KMS-11 (cell line): ENCODE measurements at regions not wholly inside any gene's neighbourhood (a gene's known extent, or its start where the extent isn't known, plus 50 kb on each side); places are given as distances from the start of the nearest gene placed in this dataset.

Experiments
- H2AFZ ChIP-seq: fragments of 200-600 bp; sonication (generic); 2 replicates; pipeline ENCODE4 v1.6.1; 2016; ENCODE audit warnings: antibody characterized with exemption, mixed run types, low read depth
- H3K27ac ChIP-seq: fragments of 200-600 bp; sonication (generic); 2 replicates; pipeline ENCODE4 v1.6.1; 2016; ENCODE audit warnings: mild to moderate bottlenecking, mixed run types
- H3K27me3 ChIP-seq: fragments of 200-600 bp; sonication (generic); 2 replicates; pipeline ENCODE4 v1.6.1; 2017; ENCODE audit warnings: mild to moderate bottlenecking, low read depth, mixed run types, moderate library complexity; ENCODE audit not compliant: insufficient read depth
- H3K36me3 ChIP-seq: fragments of 200-600 bp; sonication (generic); 2 replicates; pipeline ENCODE4 v1.6.1; 2017; ENCODE audit warnings: mild to moderate bottlenecking, mixed run types; ENCODE audit not compliant: insufficient read depth
- H3K4me1 ChIP-seq: fragments of 200-600 bp; sonication (generic); 2 replicates; pipeline ENCODE4 v1.6.1; 2016; ENCODE audit warnings: mild to moderate bottlenecking, low read depth, mixed run types; ENCODE audit not compliant: poor library complexity, severe bottlenecking
- H3K4me2 ChIP-seq: fragments of 200-600 bp; sonication (generic); 2 replicates; pipeline ENCODE4 v1.7.0; 2016; ENCODE audit warnings: mild to moderate bottlenecking, mixed run types
- H3K4me3 ChIP-seq: fragments of 200-600 bp; sonication (generic); IDR thresholded peaks from 2 replicates; pipeline ENCODE4 v1.6.1; 2017; ENCODE audit warnings: low read depth, low read length, mixed read lengths; ENCODE audit not compliant: insufficient read depth
- H3K79me2 ChIP-seq: fragments of 200-600 bp; sonication (generic); 2 replicates; pipeline ENCODE4 v1.6.1; 2016; ENCODE audit warnings: low read depth, mixed run types; ENCODE audit not compliant: insufficient read depth
- H3K9ac ChIP-seq: fragments of 200-600 bp; sonication (generic); 2 replicates; pipeline ENCODE4 v1.6.1; 2016; ENCODE audit warnings: mild to moderate bottlenecking, mixed run types
- H4K20me1 ChIP-seq: fragments of 200-600 bp; sonication (generic); 2 replicates; pipeline ENCODE4 v1.6.1; 2016; ENCODE audit warnings: mild to moderate bottlenecking, mixed run types; ENCODE audit not compliant: insufficient read depth
- CTCF ChIP-seq: fragments of 200-600 bp; sonication (generic); conservative IDR thresholded peaks from 2 replicates; pipeline ENCODE4 v1.6.1; 2017; ENCODE audit warnings: low read depth, mild to moderate bottlenecking, antibody characterized with exemption, low read length, moderate library complexity, mixed read lengths

GRCh38 chr2:125167820-125168219, 1142.7 kb downstream of the CNTNAP5 start:
- no peak for TF ChIP-seq CTCF
- Histone ChIP-seq H3K27ac (no peak overlapping the region), H4K20me1 (no peaks in the 10 kb centered on the region), H3K4me3 (no peak overlapping the region), H3K36me3 (no peaks in the 10 kb centered on the region), H3K4me2 (no peak overlapping the region), H3K79me2 (no peaks in the 10 kb centered on the region), H3K9ac (no peak overlapping the region), H3K4me1 (no peaks in the 10 kb centered on the region), H2AFZ (no peak overlapping the region), H3K27me3 (no peaks in the 10 kb centered on the region)

GRCh38 chr2:125168442-125168841, 1143.4 kb downstream of the CNTNAP5 start:
- Histone ChIP-seq H3K27ac (no peak overlapping the region), H2AFZ (no peak overlapping the region), H3K36me3 (no peaks in the 10 kb centered on the region), H3K27me3 (no peaks in the 10 kb centered on the region), H3K4me1 (no peaks in the 10 kb centered on the region), H3K9ac (no peak overlapping the region), H3K79me2 (no peaks in the 10 kb centered on the region), H3K4me2 (no peak overlapping the region), H3K4me3 (no peak overlapping the region), H4K20me1 (no peaks in the 10 kb centered on the region)
- TF ChIP-seq CTCF = no peak

- no peak overlapping the region for H3K27ac ChIP-seq
- H3K36me3 ChIP-seq = no peaks in the 10 kb centered on the region
- no peaks in the 10 kb centered on the region for H3K4me1 ChIP-seq
- no peaks in the 10 kb centered on the region for H4K20me1 ChIP-seq
- H2AFZ ChIP-seq = no peak overlapping the region
- H3K27me3 ChIP-seq = no peaks in the 10 kb centered on the region
- no peak for TF ChIP-seq CTCF
- no peak overlapping the region for H3K4me3 ChIP-seq
- H3K4me2 ChIP-seq = no peak overlapping the region
- no peak overlapping the region for H3K9ac ChIP-seq
- H3K79me2 ChIP-seq = no peaks in the 10 kb centered on the region
These were observed 1144.1 kb downstream of the CNTNAP5 start for GRCh38 chr2:125169022-125169763.

DNA sequence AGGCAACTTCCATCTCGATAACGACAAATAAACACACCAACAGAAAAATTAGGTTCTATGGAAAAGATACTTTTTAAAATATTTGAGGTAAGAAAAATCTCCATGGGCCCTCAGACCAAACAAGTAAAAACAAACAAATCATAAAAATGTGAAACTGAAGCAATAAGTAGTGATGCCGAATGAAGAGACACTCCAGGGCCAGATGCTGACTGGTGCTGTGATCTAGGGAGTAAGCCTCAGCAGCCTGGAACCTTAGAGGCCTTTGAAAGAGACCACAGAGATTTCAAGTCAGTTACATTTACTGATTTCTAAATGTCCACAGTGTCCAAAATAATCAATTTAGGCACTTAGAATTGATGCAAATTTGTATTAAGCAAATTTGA, 1144.7 kb downstream of the CNTNAP5 start:
- Histone ChIP-seq H3K27me3 (no peaks in the 10 kb centered on the region), H3K4me3 (no peak overlapping the region), H3K4me1 (no peaks in the 10 kb centered on the region), H3K36me3 (no peaks in the 10 kb centered on the region), H2AFZ (no peak overlapping the region), H3K4me2 (no peak overlapping the region), H3K9ac (no peak overlapping the region), H4K20me1 (no peaks in the 10 kb centered on the region), H3K27ac (no peak overlapping the region), H3K79me2 (no peaks in the 10 kb centered on the region)
- TF ChIP-seq CTCF = no peak
